Uterus (tissue), 2 donors: ENCODE measurements at regions not wholly inside any gene's neighbourhood (a gene's known extent, or its start where the extent isn't known, plus 50 kb on each side); places are given as distances from the start of the nearest gene placed in this dataset.

Experiments
- CTCF ChIP-seq, 4 experiments: fragments of 200-600 bp in 2 of 4; fragments of 450-650 bp in 2 of 4; sonication (generic) in 2 of 4; IDR thresholded peaks; one replicate each; pipeline ENCODE4 v1.5.1; 2016 to 2019; ENCODE audit warnings: antibody characterized with exemption in 4 of 4, mild to moderate bottlenecking in 2 of 4, moderate library complexity in 1 of 4
- POLR2A ChIP-seq, 2 donors: fragments of 450-650 bp; IDR thresholded peaks; one replicate each; pipeline ENCODE4 v1.6.1; 2016; ENCODE audit warnings: antibody characterized with exemption in 2 of 2, mild to moderate bottlenecking in 1 of 2, moderate library complexity in 1 of 2

- TF ChIP-seq POLR2A (IDR thresholded peaks at IDR 0.05) (no peak), CTCF (IDR thresholded peaks at IDR 0.05) (no peak)
Measured at GRCh38 chr11:92776676-92777075, 192.8 kb upstream of the MTNR1B start.
